GM23248 (cell line): ENCODE measurements at regions not wholly inside any gene's neighbourhood (a gene's known extent, or its start where the extent isn't known, plus 50 kb on each side); places are given as distances from the start of the nearest gene placed in this dataset.

ENCODE experiments used
- EZH2 ChIP-seq: fragments of 200-600 bp; sonication (generic); IDR thresholded peaks from 2 replicates; pipeline ENCODE4 v1.6.1; 2018; ENCODE audit warnings: antibody characterized with exemption, mild to moderate bottlenecking; ENCODE audit not compliant: insufficient read depth, poor library complexity, severe bottlenecking
- EZH2phosphoT487 ChIP-seq: fragments of 200-600 bp; sonication (generic); IDR thresholded peaks from 2 replicates; pipeline ENCODE4 v1.6.1; 2018; ENCODE audit warnings: antibody characterized with exemption, moderate library complexity, mild to moderate bottlenecking, low read depth; ENCODE audit not compliant: insufficient read depth

- TF ChIP-seq EZH2 (no peak), EZH2phosphoT487 (no peak)
Observed at GRCh38 chr20:24718277-24718676, 230.8 kb upstream of the CST7 start.
